ENCODE measurements at regions not wholly inside any gene's neighbourhood (a gene's known extent, or its start where the extent isn't known, plus 50 kb on each side); places are given as distances from the start of the nearest gene placed in this dataset.

DNA sequence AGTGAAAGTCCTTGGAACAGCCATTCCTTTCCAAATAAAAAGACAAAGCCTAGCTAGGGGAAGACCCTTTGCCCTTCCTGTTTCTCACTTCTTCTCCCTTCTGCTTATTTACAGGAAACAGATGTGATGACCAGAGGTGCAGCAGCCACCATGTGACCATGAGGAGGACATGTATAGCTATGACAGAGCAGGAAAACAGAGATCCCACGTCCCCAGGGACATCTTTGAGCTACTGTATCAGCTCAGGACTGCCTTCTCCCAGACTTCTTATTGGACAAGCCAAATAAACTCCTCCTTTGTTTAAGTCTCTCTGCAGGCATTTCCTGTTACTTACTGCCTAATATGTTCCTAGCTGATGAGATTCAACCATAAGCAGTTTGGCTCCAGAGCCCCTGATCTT, 133.1 kb upstream of the MLN start:
- Mint-ChIP-seq H3K27me3 (ENCODE audit: unreplicated experiment) (peaks cover 2% of the 10 kb centered on the region), H3K4me1 (ENCODE audit: unreplicated experiment) (peaks cover 3% of the 10 kb centered on the region), H3K36me3 (ENCODE audit: low read depth, unreplicated experiment) (no peaks in the 10 kb centered on the region), H3K4me3 (ENCODE audit: unreplicated experiment) (no peak overlapping the region), H3K27ac (ENCODE audit: unreplicated experiment) (no peak overlapping the region), H3K9me3 (ENCODE audit: unreplicated experiment) (no peaks in the 10 kb centered on the region)
- DNase-seq (ENCODE audit: low spot score): no peak
- TF ChIP-seq, protein P1, sequence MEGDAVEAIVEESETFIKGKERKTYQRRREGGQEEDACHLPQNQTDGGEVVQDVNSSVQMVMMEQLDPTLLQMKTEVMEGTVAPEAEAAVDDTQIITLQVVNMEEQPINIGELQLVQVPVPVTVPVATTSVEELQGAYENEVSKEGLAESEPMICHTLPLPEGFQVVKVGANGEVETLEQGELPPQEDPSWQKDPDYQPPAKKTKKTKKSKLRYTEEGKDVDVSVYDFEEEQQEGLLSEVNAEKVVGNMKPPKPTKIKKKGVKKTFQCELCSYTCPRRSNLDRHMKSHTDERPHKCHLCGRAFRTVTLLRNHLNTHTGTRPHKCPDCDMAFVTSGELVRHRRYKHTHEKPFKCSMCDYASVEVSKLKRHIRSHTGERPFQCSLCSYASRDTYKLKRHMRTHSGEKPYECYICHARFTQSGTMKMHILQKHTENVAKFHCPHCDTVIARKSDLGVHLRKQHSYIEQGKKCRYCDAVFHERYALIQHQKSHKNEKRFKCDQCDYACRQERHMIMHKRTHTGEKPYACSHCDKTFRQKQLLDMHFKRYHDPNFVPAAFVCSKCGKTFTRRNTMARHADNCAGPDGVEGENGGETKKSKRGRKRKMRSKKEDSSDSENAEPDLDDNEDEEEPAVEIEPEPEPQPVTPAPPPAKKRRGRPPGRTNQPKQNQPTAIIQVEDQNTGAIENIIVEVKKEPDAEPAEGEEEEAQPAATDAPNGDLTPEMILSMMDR (IDR thresholded peaks at IDR 0.05; ENCODE audit: unreplicated experiment): no peak

DNA sequence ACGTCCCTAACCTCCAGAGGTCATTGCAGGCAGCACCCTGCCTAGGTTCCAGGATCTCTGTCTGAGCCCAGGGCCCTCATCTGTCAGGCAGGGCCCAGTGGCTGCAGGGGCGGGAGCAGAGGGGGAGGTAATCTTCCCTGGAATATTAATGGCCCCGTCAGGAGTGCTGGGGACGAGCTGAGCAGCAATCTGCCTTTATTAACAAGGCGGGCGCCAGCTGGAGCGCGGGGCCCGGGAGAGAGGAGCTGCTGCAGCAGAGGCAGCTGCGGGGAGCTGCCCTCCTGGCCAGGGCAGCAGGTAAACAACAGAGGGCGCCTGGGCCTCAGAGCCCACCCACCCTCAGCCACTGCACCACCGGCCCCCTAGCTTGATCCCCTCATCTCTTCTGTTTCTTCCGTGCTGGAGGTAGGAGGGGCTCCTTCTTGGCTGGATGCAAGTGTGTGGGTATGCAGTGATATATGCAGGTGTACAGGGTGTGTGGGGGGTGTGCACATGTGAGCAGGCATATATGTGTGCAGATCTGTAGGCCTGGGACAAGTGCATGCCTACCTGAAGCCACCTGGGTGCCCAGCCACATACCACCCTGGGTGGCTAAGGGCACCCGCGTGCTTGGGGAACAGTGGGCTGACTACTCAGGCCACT, 131.8 kb upstream of the MLN start:
- Mint-ChIP-seq H3K4me1 (ENCODE audit: unreplicated experiment) (peaks cover 9% of the 10 kb centered on the region), H3K36me3 (ENCODE audit: low read depth, unreplicated experiment) (no peaks in the 10 kb centered on the region), H3K27me3 (ENCODE audit: unreplicated experiment) (peaks cover 9% of the 10 kb centered on the region), H3K4me3 (ENCODE audit: unreplicated experiment) (no peak overlapping the region), H3K27ac (ENCODE audit: unreplicated experiment) (no peak overlapping the region), H3K9me3 (ENCODE audit: unreplicated experiment) (no peaks in the 10 kb centered on the region)
- TF ChIP-seq, protein P1 (IDR thresholded peaks at IDR 0.05; ENCODE audit: unreplicated experiment): no peak
- DNase-seq (ENCODE audit: low spot score): no peak

DNA sequence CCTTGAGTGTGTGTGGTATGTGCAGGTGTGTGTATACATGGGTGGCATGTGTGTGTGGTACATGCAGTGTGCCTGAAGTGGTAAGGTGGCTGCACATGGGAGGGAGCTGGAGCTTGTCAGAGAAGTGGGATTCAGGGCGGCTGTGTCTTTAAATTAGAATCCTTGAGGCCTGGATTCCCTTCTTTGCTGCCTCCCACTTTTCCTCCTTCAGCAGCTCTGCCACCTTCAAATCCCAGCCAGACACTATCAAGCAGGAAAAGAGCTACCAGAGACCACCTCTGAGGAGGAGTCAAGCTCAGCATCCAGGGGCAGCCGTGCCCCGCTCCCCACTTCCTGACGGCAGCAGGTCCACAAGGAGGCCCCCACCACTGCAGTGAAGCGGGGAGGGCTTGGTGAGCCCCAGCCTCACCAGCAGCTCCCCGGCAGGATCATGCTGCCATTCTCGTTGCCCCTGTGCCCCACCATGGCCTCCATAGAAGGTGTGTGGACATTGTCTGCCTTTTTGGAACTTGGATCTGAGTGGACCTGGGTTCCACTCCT, 131.0 kb upstream of the MLN start:
- Mint-ChIP-seq H3K4me3 (ENCODE audit: unreplicated experiment) (no peak overlapping the region), H3K27ac (ENCODE audit: unreplicated experiment) (no peak overlapping the region), H3K36me3 (ENCODE audit: low read depth, unreplicated experiment) (no peaks in the 10 kb centered on the region), H3K27me3 (ENCODE audit: unreplicated experiment) (peaks cover 9% of the 10 kb centered on the region), H3K4me1 (ENCODE audit: unreplicated experiment) (peaks cover 9% of the 10 kb centered on the region), H3K9me3 (ENCODE audit: unreplicated experiment) (no peaks in the 10 kb centered on the region)
- TF ChIP-seq, protein P1 (IDR thresholded peaks at IDR 0.05; ENCODE audit: unreplicated experiment): no peak
- no peak for DNase-seq (ENCODE audit: low spot score)

DNA sequence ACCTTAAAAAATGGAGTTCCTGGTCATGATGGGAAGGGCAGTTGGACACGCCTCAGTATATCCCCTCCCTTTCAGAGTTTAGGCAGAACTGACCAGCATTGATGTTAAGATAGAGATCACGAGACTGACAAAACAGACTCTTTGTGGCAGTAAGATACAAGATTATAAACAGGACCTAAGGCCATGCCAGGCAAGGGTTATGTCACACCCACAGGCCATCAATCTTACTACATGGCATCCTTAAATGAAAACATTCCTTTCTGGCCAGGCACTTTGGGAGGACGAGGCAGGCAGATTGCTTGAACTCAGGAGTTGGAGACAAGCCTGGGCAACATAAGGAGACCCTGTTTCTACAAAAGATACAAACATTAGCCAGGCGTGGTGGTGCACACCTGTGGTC, 129.3 kb upstream of the MLN start:
- DNase-seq (ENCODE audit: low spot score): no peak
- Mint-ChIP-seq H3K4me3 (ENCODE audit: unreplicated experiment) (no peak overlapping the region), H3K27ac (ENCODE audit: unreplicated experiment) (no peak overlapping the region), H3K27me3 (ENCODE audit: unreplicated experiment) (peaks cover 10% of the 10 kb centered on the region), H3K4me1 (ENCODE audit: unreplicated experiment) (peaks cover 9% of the 10 kb centered on the region), H3K9me3 (ENCODE audit: unreplicated experiment) (no peaks in the 10 kb centered on the region), H3K36me3 (ENCODE audit: low read depth, unreplicated experiment) (no peaks in the 10 kb centered on the region)
- TF ChIP-seq, protein P1 (IDR thresholded peaks at IDR 0.05; ENCODE audit: unreplicated experiment): no peak

DNA sequence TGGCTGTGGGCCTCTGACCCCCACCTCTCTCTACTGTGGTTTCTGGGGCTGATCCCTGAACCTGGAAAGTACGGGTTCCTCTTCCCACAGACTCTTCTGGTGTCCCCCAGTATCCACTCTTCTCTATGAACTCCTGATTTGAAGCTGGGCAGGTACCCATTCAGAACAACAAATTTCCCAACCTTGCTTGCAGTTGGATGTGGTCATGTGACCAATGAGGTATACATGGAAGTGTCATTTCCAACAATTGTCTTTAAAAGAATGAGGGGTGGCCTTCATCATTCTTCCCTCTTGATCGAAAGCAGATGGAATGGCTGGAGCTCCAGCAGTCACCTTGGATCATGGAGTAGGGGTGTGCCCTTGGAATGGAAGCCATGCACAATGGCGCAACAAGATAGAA, 128.0 kb upstream of the MLN start:
- H3K36me3 Mint-ChIP-seq (ENCODE audit: low read depth, unreplicated experiment): no peaks in the 10 kb centered on the region
- no peaks in the 10 kb centered on the region for H3K9me3 Mint-ChIP-seq (ENCODE audit: unreplicated experiment)
- no peak overlapping the region for H3K4me3 Mint-ChIP-seq (ENCODE audit: unreplicated experiment)
- H3K4me1 Mint-ChIP-seq (ENCODE audit: unreplicated experiment): peaks cover 6% of the 10 kb centered on the region
- TF ChIP-seq, protein P1 (IDR thresholded peaks at IDR 0.05; ENCODE audit: unreplicated experiment): no peak
- DNase-seq (ENCODE audit: low spot score): no peak
- peaks cover 11% of the 10 kb centered on the region for H3K27me3 Mint-ChIP-seq (ENCODE audit: unreplicated experiment)
- no peak overlapping the region for H3K27ac Mint-ChIP-seq (ENCODE audit: unreplicated experiment)

Data from endothelial cell (in vitro differentiated cells).